Liver (tissue), 3 donors: ENCODE measurements at regions not wholly inside any gene's neighbourhood (a gene's known extent, or its start where the extent isn't known, plus 50 kb on each side); places are given as distances from the start of the nearest gene placed in this dataset.

Source experiments
- CTCF ChIP-seq: fragments of 150-350 bp; IDR thresholded peaks from 2 replicates; pipeline ENCODE4 v1.5.1; 2017; ENCODE audit warnings: improper control_type of control experiment, low read depth, low read length; ENCODE audit not compliant: missing input control
- GABPA ChIP-seq, 2 donors: IDR thresholded peaks in 1 of 2; conservative IDR thresholded peaks in 1 of 2; 2 replicates each; pipeline ENCODE4 v1.6.1; 2016; ENCODE audit warnings: antibody characterized with exemption in 2 of 2, mild to moderate bottlenecking in 1 of 2, moderate library complexity in 1 of 2
- JUND ChIP-seq, 2 donors: IDR thresholded peaks; 2 replicates each; pipeline ENCODE4 v1.6.1; 2016; ENCODE audit warnings: antibody characterized with exemption in 2 of 2
- MAX ChIP-seq: IDR thresholded peaks from 2 replicates; pipeline ENCODE4 v1.6.1; 2016; ENCODE audit warnings: antibody characterized with exemption
- REST ChIP-seq: IDR thresholded peaks from 2 replicates; pipeline ENCODE4 v1.6.1; 2016; ENCODE audit warnings: antibody characterized with exemption, mild to moderate bottlenecking
- TAF1 ChIP-seq: conservative IDR thresholded peaks from 2 replicates; pipeline ENCODE4 v1.6.1; 2016; ENCODE audit warnings: antibody characterized with exemption, mild to moderate bottlenecking
- YY1 ChIP-seq: IDR thresholded peaks from 2 replicates; pipeline ENCODE4 v1.6.1; 2016; ENCODE audit warnings: antibody characterized with exemption, mild to moderate bottlenecking
- donor health status: healthy.
- donor health status: healthy.

GRCh38 chr13:21759911-21760310 lies 89.0 kb downstream of the FGF9 start:
- TF ChIP-seq CTCF: no peak
- TF ChIP-seq REST: no peak
- TF ChIP-seq GABPA (IDR thresholded peaks at IDR 0.05 in 1 of 2, conservative IDR thresholded peaks at IDR 0.05 in 1 of 2): no peak
- TF ChIP-seq TAF1: no peak
- TF ChIP-seq YY1: no peak
- TF ChIP-seq MAX: no peak
- no peak for TF ChIP-seq JUND (IDR thresholded peaks at IDR 0.05)
